Suprapubic skin (tissue), 4 donors: ENCODE measurements at regions not wholly inside any gene's neighbourhood (a gene's known extent, or its start where the extent isn't known, plus 50 kb on each side); places are given as distances from the start of the nearest gene placed in this dataset.

Experiments
- DNase-seq, 2 donors: peaks; one replicate each; pipeline ENCODE4 v3.0.0-alpha.2; 2019; ENCODE audit warnings: low spot score in 2 of 2
- H3K27ac ChIP-seq: fragments of 200-600 bp; sonication (generic); one replicate; pipeline ENCODE4 v1.5.1; 2019
- H3K27me3 ChIP-seq: fragments of 200-600 bp; sonication (generic); one replicate; pipeline ENCODE4 v1.5.1; 2019
- H3K36me3 ChIP-seq: fragments of 200-600 bp; sonication (generic); one replicate; pipeline ENCODE4 v1.5.1; 2019
- H3K4me1 ChIP-seq: fragments of 200-600 bp; sonication (generic); one replicate; pipeline ENCODE4 v1.5.1; 2019
- H3K4me3 ChIP-seq: fragments of 200-600 bp; sonication (generic); one replicate; pipeline ENCODE4 v1.5.1; 2019; ENCODE audit warnings: mild to moderate bottlenecking
- H3K9me3 ChIP-seq: fragments of 200-600 bp; sonication (generic); one replicate; pipeline ENCODE4 v1.5.1; 2019
- CTCF ChIP-seq, 2 donors: fragments of 200-600 bp in 1 of 2; fragments of 450-650 bp in 1 of 2; sonication (generic) in 1 of 2; IDR thresholded peaks; one replicate each; pipeline ENCODE4 v1.5.1; 2016 to 2019; ENCODE audit warnings: antibody characterized with exemption in 2 of 2, mild to moderate bottlenecking in 1 of 2, moderate library complexity in 1 of 2
- EP300 ChIP-seq: sonication (generic); formaldehyde crosslinking; IDR thresholded peaks from one replicate; pipeline ENCODE4 v1.6.1; 2017; ENCODE audit warnings: antibody characterized with exemption
- POLR2A ChIP-seq, 2 donors: fragments of 450-650 bp; IDR thresholded peaks; one replicate each; pipeline ENCODE4 v1.6.1; 2017; ENCODE audit warnings: antibody characterized with exemption in 2 of 2, mild to moderate bottlenecking in 2 of 2, moderate library complexity in 2 of 2
- POLR2AphosphoS5 ChIP-seq, 3 donors: sonication (generic); formaldehyde crosslinking; IDR thresholded peaks; one replicate each; pipeline ENCODE4 v1.6.1; 2017; ENCODE audit warnings: antibody characterized with exemption in 3 of 3
- WGBS: methylation state at CpG from one replicate; pipeline ENCODE4 v1.1.5; 2018; 5-methylcytosine and 5-hydroxymethylcytosine counted together

GRCh38 chr11:104238916-104239315 lies 75.0 kb upstream of the PDGFD start:
- 94% methylated on average over 3 of the region's 3 CpGs for WGBS
- no peak for DNase-seq
- no peaks in the 10 kb centered on the region for H3K4me1 ChIP-seq
- H3K27ac ChIP-seq = no peak overlapping the region
- H3K9me3 ChIP-seq = no peaks in the 10 kb centered on the region
- no peaks in the 10 kb centered on the region for H3K36me3 ChIP-seq
- no peak overlapping the region for H3K4me3 ChIP-seq
- no peaks in the 10 kb centered on the region for H3K27me3 ChIP-seq
- TF ChIP-seq POLR2AphosphoS5 (IDR thresholded peaks at IDR 0.05) (no peak), POLR2A (IDR thresholded peaks at IDR 0.05) (no peak), EP300 (no peak), CTCF (IDR thresholded peaks at IDR 0.05) (no peak)

GRCh38 chr11:104225047-104225446 lies 61.1 kb upstream of the PDGFD start:
- Histone ChIP-seq H3K9me3 (no peaks in the 10 kb centered on the region), H3K4me1 (no peaks in the 10 kb centered on the region), H3K27me3 (no peaks in the 10 kb centered on the region), H3K27ac (no peak overlapping the region), H3K36me3 (no peaks in the 10 kb centered on the region), H3K4me3 (no peak overlapping the region)
- DNase-seq = no peak
- WGBS = 94% methylated on average over 2 of the region's 2 CpGs
- no peak for TF ChIP-seq POLR2A (IDR thresholded peaks at IDR 0.05)
- no peak for TF ChIP-seq CTCF (IDR thresholded peaks at IDR 0.05)
- TF ChIP-seq POLR2AphosphoS5 (IDR thresholded peaks at IDR 0.05) = no peak
- TF ChIP-seq EP300 = no peak

GRCh38 chr11:104222464-104222863 lies 58.5 kb upstream of the PDGFD start:
- no peaks in the 10 kb centered on the region for H3K27me3 ChIP-seq
- H3K9me3 ChIP-seq = no peaks in the 10 kb centered on the region
- TF ChIP-seq POLR2A (IDR thresholded peaks at IDR 0.05) = no peak
- no peak for TF ChIP-seq EP300
- no peak for TF ChIP-seq CTCF (IDR thresholded peaks at IDR 0.05)
- H3K36me3 ChIP-seq = no peaks in the 10 kb centered on the region
- WGBS = 81% methylated on average over 4 of the region's 4 CpGs
- no peak overlapping the region for H3K4me3 ChIP-seq
- no peak for DNase-seq
- no peaks in the 10 kb centered on the region for H3K4me1 ChIP-seq
- H3K27ac ChIP-seq = no peak overlapping the region

GRCh38 chr11:104221455-104221854 lies 57.5 kb upstream of the PDGFD start:
- no peaks in the 10 kb centered on the region for H3K4me1 ChIP-seq
- no peak overlapping the region for H3K27ac ChIP-seq
- no peak overlapping the region for H3K4me3 ChIP-seq
- no peaks in the 10 kb centered on the region for H3K27me3 ChIP-seq
- TF ChIP-seq POLR2A (IDR thresholded peaks at IDR 0.05) (no peak), CTCF (IDR thresholded peaks at IDR 0.05) (no peak), EP300 (no peak), POLR2AphosphoS5 (IDR thresholded peaks at IDR 0.05) (no peak)
- no peaks in the 10 kb centered on the region for H3K36me3 ChIP-seq
- no peak for DNase-seq
- no peaks in the 10 kb centered on the region for H3K9me3 ChIP-seq

- H3K9me3 ChIP-seq = peaks cover 7% of the 10 kb centered on the region
- DNase-seq = peak in 1 of 2 donors; percentile 71
- no peak overlapping the region for H3K27ac ChIP-seq
- no peaks in the 10 kb centered on the region for H3K27me3 ChIP-seq
- TF ChIP-seq CTCF (IDR thresholded peaks at IDR 0.05) = no peak
- TF ChIP-seq POLR2A (IDR thresholded peaks at IDR 0.05) = no peak
- no peak for TF ChIP-seq EP300
- no peak for TF ChIP-seq POLR2AphosphoS5 (IDR thresholded peaks at IDR 0.05)
- WGBS = 66% methylated on average over 3 of the region's 3 CpGs
- no peak overlapping the region for H3K4me3 ChIP-seq
- no peaks in the 10 kb centered on the region for H3K4me1 ChIP-seq
- no peaks in the 10 kb centered on the region for H3K36me3 ChIP-seq
Observed at GRCh38 chr11:104219096-104219495, 55.1 kb upstream of the PDGFD start.
